22Rv1 (cell line): ENCODE measurements at regions not wholly inside any gene's neighbourhood (a gene's known extent, or its start where the extent isn't known, plus 50 kb on each side); places are given as distances from the start of the nearest gene placed in this dataset.

Experiments
- H3K27ac ChIP-seq: fragments of 450-650 bp; 2 replicates; pipeline ENCODE4 v1.5.1; 2017
- CTCF ChIP-seq: fragments of 450-650 bp; IDR thresholded peaks from 2 replicates; pipeline ENCODE4 v1.5.1; 2017; ENCODE audit warnings: mild to moderate bottlenecking
- ZFX ChIP-seq: fragments of 450-650 bp; IDR thresholded peaks from 2 replicates; pipeline ENCODE4 v1.6.1; 2017; ENCODE audit warnings: antibody characterized with exemption, borderline replicate concordance

GRCh38 chr5:84817953-84818352, 433.3 kb upstream of the EDIL3 start:
- TF ChIP-seq CTCF: no peak
- no peak for TF ChIP-seq ZFX
- no peak overlapping the region for H3K27ac ChIP-seq

GRCh38 chr5:84816746-84817547, 432.3 kb upstream of the EDIL3 start:
- H3K27ac ChIP-seq: no peak overlapping the region
- no peak for TF ChIP-seq ZFX
- no peak for TF ChIP-seq CTCF

GRCh38 chr5:84816160-84816559, 431.5 kb upstream of the EDIL3 start:
- no peak overlapping the region for H3K27ac ChIP-seq
- no peak for TF ChIP-seq CTCF
- no peak for TF ChIP-seq ZFX

GRCh38 chr5:84805473-84805872, 420.8 kb upstream of the EDIL3 start:
- TF ChIP-seq CTCF: no peak
- TF ChIP-seq ZFX: no peak
- no peak overlapping the region for H3K27ac ChIP-seq

- TF ChIP-seq ZFX: no peak
- no peak for TF ChIP-seq CTCF
- H3K27ac ChIP-seq: no peak overlapping the region
Observed at GRCh38 chr5:84796399-84796798, 411.7 kb upstream of the EDIL3 start.

GRCh38 chr5:84794486-84795035, 409.9 kb upstream of the EDIL3 start:
- H3K27ac ChIP-seq: no peak overlapping the region
- no peak for TF ChIP-seq ZFX
- TF ChIP-seq CTCF: no peak

- no peak overlapping the region for H3K27ac ChIP-seq
- TF ChIP-seq CTCF (no peak), ZFX (no peak)
Observed at GRCh38 chr5:84791730-84792129, 407.1 kb upstream of the EDIL3 start.
